Lower leg skin (tissue), 3 donors: ENCODE measurements at regions not wholly inside any gene's neighbourhood (a gene's known extent, or its start where the extent isn't known, plus 50 kb on each side); places are given as distances from the start of the nearest gene placed in this dataset.

ENCODE experiments used
- POLR2A ChIP-seq, 2 donors: fragments of 450-650 bp; IDR thresholded peaks; one replicate each; pipeline ENCODE4 v1.6.1; 2016 to 2017; ENCODE audit warnings: antibody characterized with exemption in 2 of 2, mild to moderate bottlenecking in 1 of 2, moderate library complexity in 1 of 2
- TF ChIP-seq, protein P1 (sequence below), 3 donors: fragments of 450-650 bp; IDR thresholded peaks; one replicate each; pipeline ENCODE4 v1.5.1; 2016; ENCODE audit warnings: antibody characterized with exemption in 3 of 3, mild to moderate bottlenecking in 3 of 3, moderate library complexity in 2 of 3

DNA sequence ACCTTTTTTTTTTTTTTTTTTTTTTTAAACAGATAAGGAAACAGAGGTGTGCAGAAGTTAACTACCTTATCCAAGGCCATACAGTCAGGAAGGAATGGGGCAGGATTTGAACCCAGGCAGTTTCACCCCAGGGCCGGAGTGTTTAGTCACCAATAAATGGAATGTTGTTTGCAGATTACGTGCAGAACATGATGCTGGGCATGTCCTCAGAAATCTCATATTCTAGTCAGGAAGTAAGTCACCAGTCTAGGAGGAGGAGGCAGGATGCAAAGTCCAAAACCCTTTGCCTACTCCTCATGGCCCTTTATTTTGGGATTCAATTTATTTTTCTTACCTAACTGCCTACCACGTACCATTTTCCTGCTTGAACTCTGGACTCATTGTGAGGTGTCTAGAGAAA, 57.1 kb upstream of the LRRC1 start:
- TF ChIP-seq, protein P1, sequence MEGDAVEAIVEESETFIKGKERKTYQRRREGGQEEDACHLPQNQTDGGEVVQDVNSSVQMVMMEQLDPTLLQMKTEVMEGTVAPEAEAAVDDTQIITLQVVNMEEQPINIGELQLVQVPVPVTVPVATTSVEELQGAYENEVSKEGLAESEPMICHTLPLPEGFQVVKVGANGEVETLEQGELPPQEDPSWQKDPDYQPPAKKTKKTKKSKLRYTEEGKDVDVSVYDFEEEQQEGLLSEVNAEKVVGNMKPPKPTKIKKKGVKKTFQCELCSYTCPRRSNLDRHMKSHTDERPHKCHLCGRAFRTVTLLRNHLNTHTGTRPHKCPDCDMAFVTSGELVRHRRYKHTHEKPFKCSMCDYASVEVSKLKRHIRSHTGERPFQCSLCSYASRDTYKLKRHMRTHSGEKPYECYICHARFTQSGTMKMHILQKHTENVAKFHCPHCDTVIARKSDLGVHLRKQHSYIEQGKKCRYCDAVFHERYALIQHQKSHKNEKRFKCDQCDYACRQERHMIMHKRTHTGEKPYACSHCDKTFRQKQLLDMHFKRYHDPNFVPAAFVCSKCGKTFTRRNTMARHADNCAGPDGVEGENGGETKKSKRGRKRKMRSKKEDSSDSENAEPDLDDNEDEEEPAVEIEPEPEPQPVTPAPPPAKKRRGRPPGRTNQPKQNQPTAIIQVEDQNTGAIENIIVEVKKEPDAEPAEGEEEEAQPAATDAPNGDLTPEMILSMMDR (IDR thresholded peaks at IDR 0.05), result no peak
- no peak for TF ChIP-seq POLR2A (IDR thresholded peaks at IDR 0.05)
